NAMALWA (cell line): ENCODE measurements at regions not wholly inside any gene's neighbourhood (a gene's known extent, or its start where the extent isn't known, plus 50 kb on each side); places are given as distances from the start of the nearest gene placed in this dataset.

Experiments used
- DNase-seq: peaks from one replicate; pipeline ENCODE4 v3.0.0-alpha.2; 2015; ENCODE audit warnings: low spot score

DNA sequence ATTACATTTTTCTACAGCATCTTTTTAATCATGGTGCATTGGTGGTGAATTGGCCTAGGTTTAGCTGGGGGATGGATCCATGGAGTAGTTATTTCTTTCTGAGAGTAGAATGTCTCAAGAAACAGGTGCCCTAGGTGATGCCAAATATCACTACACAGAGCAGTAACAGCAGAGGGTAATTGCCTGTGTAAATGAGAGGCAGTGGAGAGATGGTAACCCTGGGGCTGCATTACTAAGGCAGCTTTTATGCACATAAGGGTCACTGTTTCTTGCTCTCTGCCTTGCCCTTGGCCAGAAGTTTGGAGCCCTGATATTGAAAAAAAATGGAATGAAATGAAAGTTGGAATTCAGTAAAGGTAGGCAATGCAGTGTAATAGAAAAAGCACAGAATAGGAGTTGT, 604.0 kb downstream of the NOVA1 start:
- DNase-seq: no peak

DNA sequence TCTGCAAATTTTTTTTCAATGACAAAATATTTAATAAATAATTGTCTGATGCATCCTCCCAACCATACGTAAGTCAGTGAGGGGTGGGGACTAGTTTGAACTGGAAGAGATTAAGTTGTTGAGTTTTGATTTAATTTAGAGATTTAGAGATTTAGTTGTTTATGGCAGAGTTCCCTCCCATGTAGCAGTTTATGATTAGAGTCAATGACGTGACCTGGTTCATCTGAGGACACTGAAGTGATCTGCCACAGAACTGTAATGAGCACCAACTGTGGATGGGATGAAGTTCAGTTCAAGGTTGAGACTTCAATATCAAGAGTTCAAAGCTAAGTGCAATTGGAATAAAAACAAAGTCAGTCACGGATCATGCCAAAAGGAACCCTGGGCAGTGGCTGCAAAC, 609.3 kb downstream of the NOVA1 start:
- DNase-seq: no peak

DNA sequence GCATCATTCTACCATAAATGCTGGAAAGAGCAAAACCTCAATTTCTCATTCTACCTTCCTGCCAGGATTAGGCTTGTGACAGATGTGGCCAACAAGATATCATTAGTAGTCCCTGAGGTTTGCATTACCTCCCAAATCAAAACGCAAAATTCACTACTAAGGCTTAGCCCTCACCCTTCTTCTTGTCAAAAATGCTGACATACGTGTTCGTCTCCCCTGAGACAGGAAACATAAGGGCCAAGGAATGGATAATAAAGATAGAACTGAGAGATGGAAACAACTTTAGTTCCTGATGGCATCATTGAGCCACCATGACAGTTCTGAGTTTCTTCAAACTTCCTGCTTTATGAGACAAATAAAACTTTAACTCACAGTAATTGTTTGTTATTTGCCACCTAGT, 642.1 kb downstream of the NOVA1 start:
- no peak for DNase-seq

DNA sequence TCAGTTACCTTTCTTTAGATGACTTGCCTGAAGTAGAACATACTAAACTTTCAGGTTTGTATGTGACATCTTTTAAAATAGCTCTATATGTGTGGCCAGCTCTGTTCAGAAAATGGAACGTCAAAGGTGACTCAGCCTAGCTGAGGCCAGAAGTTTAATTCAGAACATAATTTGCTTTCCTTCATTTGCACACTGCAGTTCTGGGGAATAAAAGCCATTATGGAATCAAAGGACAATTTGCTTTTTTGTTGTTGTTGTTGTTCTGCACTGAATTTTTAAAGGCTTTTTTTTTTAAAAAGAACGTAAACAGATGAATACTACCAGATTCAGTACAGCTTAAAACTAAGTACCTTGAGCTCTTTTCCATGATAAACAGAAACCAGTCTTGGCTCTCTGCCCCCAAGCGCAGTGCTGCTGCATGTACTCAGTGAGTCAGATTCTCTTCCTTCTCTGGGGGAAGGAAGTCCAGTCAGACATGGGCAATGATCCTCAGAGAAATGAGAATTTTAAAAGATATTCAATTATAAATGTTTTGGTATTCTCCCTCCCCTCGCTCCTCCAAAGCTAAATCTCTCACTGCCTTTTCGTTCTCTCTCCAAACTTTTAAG, 644.2 kb downstream of the NOVA1 start:
- DNase-seq: no peak

GRCh38 chr14:25945746-25946145, 652.1 kb downstream of the NOVA1 start:
- no peak for DNase-seq

GRCh38 chr14:25944020-25944419, 653.8 kb downstream of the NOVA1 start:
- DNase-seq: no peak

GRCh38 chr14:25943329-25943728, 654.5 kb downstream of the NOVA1 start:
- no peak for DNase-seq

- DNase-seq: no peak
Measured at GRCh38 chr14:25942090-25942489, 655.7 kb downstream of the NOVA1 start.

DNA sequence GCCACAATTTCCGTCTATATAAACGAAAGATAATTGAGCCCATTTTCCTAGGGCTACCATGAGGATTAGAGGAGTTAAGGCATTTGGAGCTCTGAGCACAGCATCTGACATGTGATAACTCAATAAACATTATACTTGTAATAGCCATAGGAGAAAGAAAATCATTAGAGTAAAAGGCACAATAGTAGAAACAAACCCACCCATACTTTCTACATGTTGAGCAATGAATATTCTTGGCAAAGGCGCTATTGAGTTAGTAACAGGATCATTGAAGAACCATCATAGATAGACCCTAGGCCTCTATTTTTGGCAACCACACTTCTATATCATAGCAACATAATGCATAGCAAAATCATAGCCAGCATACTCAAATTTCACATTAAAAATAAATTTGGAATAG, 664.1 kb downstream of the NOVA1 start:
- no peak for DNase-seq

GRCh38 chr14:25929881-25930615, 667.8 kb downstream of the NOVA1 start:
- DNase-seq: no peak

- no peak for DNase-seq
Measured at GRCh38 chr14:25911831-25912230, 686.0 kb downstream of the NOVA1 start.

DNA sequence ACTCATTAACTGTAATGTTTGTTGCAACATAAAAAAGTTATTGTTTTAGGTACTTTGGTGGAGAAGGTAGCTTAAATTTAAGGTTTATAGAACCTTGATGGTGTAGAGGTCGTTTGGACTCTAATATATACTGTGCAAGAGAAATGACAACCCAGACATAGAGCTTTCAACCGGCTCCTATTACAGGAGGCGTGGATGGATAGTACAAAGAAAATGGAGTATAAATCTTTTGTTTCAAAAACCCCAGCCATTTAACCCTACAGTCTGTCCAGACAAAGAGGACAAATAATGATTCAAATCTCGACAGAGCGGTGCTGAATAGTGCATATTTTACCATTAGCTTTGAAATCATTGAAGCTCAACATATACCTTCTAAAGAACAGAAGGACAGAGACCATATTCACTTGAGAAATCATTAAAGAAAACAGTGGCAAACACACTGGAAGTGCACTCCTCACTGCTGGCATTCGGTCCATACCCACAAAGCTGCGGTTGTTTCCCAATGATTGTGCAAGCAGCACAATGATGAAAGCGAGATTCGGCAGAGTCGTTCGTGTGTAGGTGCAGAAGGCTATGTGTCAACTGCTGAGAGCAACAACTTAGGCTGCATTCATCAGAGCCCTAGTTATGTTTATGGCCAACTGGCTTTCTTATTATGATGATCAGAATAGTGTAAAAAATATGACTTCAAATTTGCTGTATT, 688.6 kb downstream of the NOVA1 start:
- no peak for DNase-seq

GRCh38 chr14:25908277-25909044, 689.4 kb downstream of the NOVA1 start:
- DNase-seq: no peak

GRCh38 chr14:25904446-25904845, 693.4 kb downstream of the NOVA1 start:
- DNase-seq: no peak

- DNase-seq: no peak
Measured at GRCh38 chr14:25899197-25899596, 698.6 kb downstream of the NOVA1 start.

DNA sequence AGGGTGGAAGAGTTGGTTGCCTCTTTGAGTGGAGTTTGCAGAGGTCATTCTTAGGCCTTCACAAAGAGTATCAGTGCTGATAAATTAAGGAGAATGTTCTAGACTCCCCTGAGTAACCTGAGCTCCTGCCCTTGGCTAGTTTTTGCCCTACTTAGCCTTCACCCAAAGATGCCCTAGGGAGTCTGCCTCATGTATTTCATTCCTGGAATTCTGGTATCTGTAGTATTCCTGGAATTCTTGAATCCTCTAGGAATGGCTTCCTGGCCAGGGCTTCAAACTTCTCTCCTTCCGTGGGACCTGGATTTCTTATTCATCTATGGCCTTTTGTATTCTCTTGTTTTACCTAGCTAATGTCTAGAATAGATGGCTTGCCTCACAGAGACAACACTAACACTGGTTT, 701.1 kb downstream of the NOVA1 start:
- no peak for DNase-seq

GRCh38 chr14:25895740-25896139, 702.1 kb downstream of the NOVA1 start:
- no peak for DNase-seq

GRCh38 chr14:25887251-25887878, 710.5 kb downstream of the NOVA1 start:
- no peak for DNase-seq

DNA sequence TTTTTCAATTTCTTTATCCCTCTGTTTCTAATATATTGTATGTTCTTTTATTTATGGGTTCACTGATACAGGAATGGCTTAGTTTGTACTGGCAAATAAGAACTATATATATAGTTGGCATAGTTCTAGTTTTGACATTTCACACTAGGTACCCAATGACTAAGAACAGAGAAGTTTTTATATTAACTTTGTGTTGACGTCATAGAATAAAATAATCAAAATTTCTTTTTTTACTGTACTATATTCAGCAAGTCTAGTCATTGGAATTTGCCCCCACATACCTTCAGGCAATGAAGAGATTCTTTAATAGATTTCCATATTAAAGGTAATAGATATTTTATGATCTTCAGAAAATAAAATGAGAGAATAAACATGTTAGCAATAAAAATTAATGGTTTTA, 713.2 kb downstream of the NOVA1 start:
- DNase-seq: no peak

- DNase-seq: no peak
Measured at GRCh38 chr14:25882899-25883298, 714.9 kb downstream of the NOVA1 start.

DNA sequence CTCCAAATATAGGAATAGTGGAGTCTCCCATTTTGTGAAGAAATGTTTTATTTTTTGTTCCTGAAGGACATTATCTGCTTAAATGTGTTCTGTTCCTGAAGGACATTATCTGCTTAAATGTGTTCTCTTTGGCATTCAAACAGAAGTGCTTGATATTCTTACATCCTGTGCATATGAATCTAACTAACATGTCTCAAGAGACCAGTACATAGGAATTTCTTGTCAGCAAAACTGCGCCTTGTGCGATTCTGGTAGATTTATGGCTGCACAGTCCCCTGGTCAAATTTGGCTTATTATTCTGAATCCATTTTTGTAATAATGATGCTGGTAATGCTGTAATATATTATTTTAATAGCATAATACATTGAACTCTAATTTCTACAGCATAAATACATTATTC, 722.4 kb downstream of the NOVA1 start:
- DNase-seq: no peak

- no peak for DNase-seq
Measured at GRCh38 chr14:25869854-25870253, 728.0 kb downstream of the NOVA1 start.
